Memory B cell (primary cell): ENCODE measurements at regions not wholly inside any gene's neighbourhood (a gene's known extent, or its start where the extent isn't known, plus 50 kb on each side); places are given as distances from the start of the nearest gene placed in this dataset.
"Not testable (repeated sequence)": the region's sequence is repeated elsewhere in the genome, so short reads cannot be mapped to it uniquely, and the experiment has no call there.

ENCODE experiments used
- ATAC-seq: fragments of 150-1000 bp; cut with Tn5 transposase; 2 replicates; pipeline ENCODE4 v1.10.0; 2021; ENCODE audit warnings: low read depth, mild to moderate bottlenecking, moderate library complexity
- DNase-seq, 2 donors: peaks; one replicate each; pipeline ENCODE4 v3.0.0; 2022; ENCODE audit warnings: low spot score in 2 of 2
- H3K27ac Mint-ChIP-seq: one replicate; pipeline ENCODE4 v1.8.0; 2022; ENCODE audit warnings: mild to moderate bottlenecking, moderate library complexity, mixed read lengths
- H3K27me3 Mint-ChIP-seq: one replicate; pipeline ENCODE4 v1.8.0; 2022; ENCODE audit warnings: mixed read lengths
- H3K36me3 Mint-ChIP-seq: one replicate; pipeline ENCODE4 v1.8.0; 2022; ENCODE audit warnings: mild to moderate bottlenecking, mixed read lengths
- H3K4me1 Mint-ChIP-seq: one replicate; pipeline ENCODE4 v1.8.0; 2022; ENCODE audit warnings: mixed read lengths
- H3K4me3 Mint-ChIP-seq: one replicate; pipeline ENCODE4 v1.8.0; 2022; ENCODE audit warnings: mild to moderate bottlenecking, moderate library complexity, mixed read lengths
- H3K9me3 Mint-ChIP-seq: one replicate; pipeline ENCODE4 v1.8.0; 2022; ENCODE audit warnings: mixed read lengths

- peaks cover 17% of the 10 kb centered on the region for H3K4me1 Mint-ChIP-seq
- ATAC-seq (no peak), DNase-seq (no peak)
- H3K27ac Mint-ChIP-seq = no peak overlapping the region
- H3K9me3 Mint-ChIP-seq = no peaks in the 10 kb centered on the region
- H3K36me3 Mint-ChIP-seq = no peaks in the 10 kb centered on the region
- no peak overlapping the region for H3K4me3 Mint-ChIP-seq
- H3K27me3 Mint-ChIP-seq = no peaks in the 10 kb centered on the region
Measured at GRCh38 chr3:181917027-181917426, 205.3 kb downstream of the SOX2 start.

GRCh38 chr3:181919375-181919774 lies 207.7 kb downstream of the SOX2 start:
- Mint-ChIP-seq H3K27me3 (no peaks in the 10 kb centered on the region), H3K4me3 (no peak overlapping the region), H3K4me1 (peaks cover 17% of the 10 kb centered on the region), H3K36me3 (no peaks in the 10 kb centered on the region), H3K27ac (no peak overlapping the region), H3K9me3 (no peaks in the 10 kb centered on the region)
- ATAC-seq (no peak), DNase-seq (no peak)

GRCh38 chr3:181920409-181920808 lies 208.7 kb downstream of the SOX2 start:
- no peak for ATAC-seq
- Mint-ChIP-seq H3K36me3 (no peaks in the 10 kb centered on the region), H3K4me1 (peaks cover 17% of the 10 kb centered on the region), H3K9me3 (no peaks in the 10 kb centered on the region), H3K27me3 (no peaks in the 10 kb centered on the region), H3K4me3 (no peak overlapping the region), H3K27ac (no peak overlapping the region)
- DNase-seq = no peak

GRCh38 chr3:181921220-181921619 lies 209.5 kb downstream of the SOX2 start:
- peak; percentile 86 for ATAC-seq
- H3K27ac Mint-ChIP-seq = peak overlapping the region; percentile 3

GRCh38 chr3:181925841-181926240 lies 214.1 kb downstream of the SOX2 start:
- not testable (repeated sequence) for H3K27ac Mint-ChIP-seq, H3K9me3 Mint-ChIP-seq, DNase-seq, H3K36me3 Mint-ChIP-seq, H3K27me3 Mint-ChIP-seq, ATAC-seq, H3K4me3 Mint-ChIP-seq
- peaks cover 12% of the 10 kb centered on the region for H3K4me1 Mint-ChIP-seq

More at GRCh38 chr3:181921220-181921619, 209.5 kb downstream of the SOX2 start:
- Mint-ChIP-seq H3K27me3 (no peaks in the 10 kb centered on the region), H3K4me1 (peaks cover 17% of the 10 kb centered on the region), H3K36me3 (no peaks in the 10 kb centered on the region), H3K4me3 (peak overlapping the region; percentile 51), H3K9me3 (no peaks in the 10 kb centered on the region)
- DNase-seq = no peak

GRCh38 chr3:181929501-181929900 lies 217.8 kb downstream of the SOX2 start:
- no peak for DNase-seq
- H3K9me3 Mint-ChIP-seq = peaks cover 3% of the 10 kb centered on the region
- no peaks in the 10 kb centered on the region for H3K36me3 Mint-ChIP-seq
- peaks cover 16% of the 10 kb centered on the region for H3K4me1 Mint-ChIP-seq
- peaks cover 1% of the 10 kb centered on the region for H3K27me3 Mint-ChIP-seq
- H3K4me3 Mint-ChIP-seq = no peak overlapping the region
- no peak for ATAC-seq
- H3K27ac Mint-ChIP-seq = no peak overlapping the region

GRCh38 chr3:181930105-181930504 lies 218.4 kb downstream of the SOX2 start:
- H3K36me3 Mint-ChIP-seq = no peaks in the 10 kb centered on the region
- ATAC-seq = no peak
- H3K4me1 Mint-ChIP-seq = peaks cover 16% of the 10 kb centered on the region

GRCh38 chr3:181932039-181932438 lies 220.3 kb downstream of the SOX2 start:
- Mint-ChIP-seq H3K27ac (no peak overlapping the region), H3K36me3 (no peaks in the 10 kb centered on the region), H3K9me3 (peaks cover 5% of the 10 kb centered on the region), H3K4me1 (peaks cover 16% of the 10 kb centered on the region), H3K27me3 (peaks cover 1% of the 10 kb centered on the region), H3K4me3 (peak overlapping the region; percentile 45)
- no peak for ATAC-seq
- DNase-seq = no peak

More at GRCh38 chr3:181930105-181930504, 218.4 kb downstream of the SOX2 start:
- Mint-ChIP-seq H3K27ac (no peak overlapping the region), H3K4me3 (no peak overlapping the region), H3K27me3 (peaks cover 1% of the 10 kb centered on the region), H3K9me3 (peaks cover 5% of the 10 kb centered on the region)
- no peak for DNase-seq

- Mint-ChIP-seq H3K27me3 (peaks cover 1% of the 10 kb centered on the region), H3K4me3 (no peak overlapping the region), H3K4me1 (peaks cover 16% of the 10 kb centered on the region), H3K27ac (no peak overlapping the region), H3K9me3 (peaks cover 5% of the 10 kb centered on the region), H3K36me3 (no peaks in the 10 kb centered on the region)
- DNase-seq = no peak
- no peak for ATAC-seq
Measured at GRCh38 chr3:181933052-181933618, 221.4 kb downstream of the SOX2 start.

GRCh38 chr3:181935915-181936314 lies 224.2 kb downstream of the SOX2 start:
- Mint-ChIP-seq H3K36me3 (no peaks in the 10 kb centered on the region), H3K27ac (no peak overlapping the region), H3K4me3 (no peak overlapping the region), H3K9me3 (peaks cover 5% of the 10 kb centered on the region), H3K27me3 (peaks cover 1% of the 10 kb centered on the region), H3K4me1 (peaks cover 14% of the 10 kb centered on the region)
- DNase-seq (no peak), ATAC-seq (no peak)

GRCh38 chr3:181936774-181937173 lies 225.0 kb downstream of the SOX2 start:
- H3K36me3 Mint-ChIP-seq = no peaks in the 10 kb centered on the region
- no peak overlapping the region for H3K27ac Mint-ChIP-seq
- no peak for DNase-seq
- H3K9me3 Mint-ChIP-seq = peaks cover 5% of the 10 kb centered on the region
- ATAC-seq = no peak
- peaks cover 17% of the 10 kb centered on the region for H3K4me1 Mint-ChIP-seq
- H3K27me3 Mint-ChIP-seq = no peaks in the 10 kb centered on the region
- no peak overlapping the region for H3K4me3 Mint-ChIP-seq

GRCh38 chr3:181938580-181938979 lies 226.9 kb downstream of the SOX2 start:
- not testable (repeated sequence) for H3K27ac Mint-ChIP-seq, H3K4me1 Mint-ChIP-seq, H3K9me3 Mint-ChIP-seq, ATAC-seq, H3K27me3 Mint-ChIP-seq, H3K4me3 Mint-ChIP-seq, H3K36me3 Mint-ChIP-seq, DNase-seq

GRCh38 chr3:181940703-181941102 lies 229.0 kb downstream of the SOX2 start:
- ATAC-seq = no peak
- Mint-ChIP-seq H3K9me3 (no peaks in the 10 kb centered on the region), H3K4me3 (no peak overlapping the region), H3K4me1 (peaks cover 5% of the 10 kb centered on the region), H3K36me3 (no peaks in the 10 kb centered on the region), H3K27ac (no peak overlapping the region), H3K27me3 (no peaks in the 10 kb centered on the region)
- DNase-seq = no peak

- no peaks in the 10 kb centered on the region for H3K36me3 Mint-ChIP-seq
- no peak overlapping the region for H3K4me3 Mint-ChIP-seq
- DNase-seq (no peak), ATAC-seq (no peak)
- no peaks in the 10 kb centered on the region for H3K27me3 Mint-ChIP-seq
- H3K27ac Mint-ChIP-seq = no peak overlapping the region
- no peaks in the 10 kb centered on the region for H3K9me3 Mint-ChIP-seq
- peaks cover 5% of the 10 kb centered on the region for H3K4me1 Mint-ChIP-seq
Measured at GRCh38 chr3:181941250-181941649, 229.5 kb downstream of the SOX2 start.

- Mint-ChIP-seq H3K4me3 (no peak overlapping the region), H3K27ac (no peak overlapping the region), H3K4me1 (peaks cover 5% of the 10 kb centered on the region), H3K27me3 (no peaks in the 10 kb centered on the region), H3K36me3 (no peaks in the 10 kb centered on the region), H3K9me3 (no peaks in the 10 kb centered on the region)
- DNase-seq = no peak
- no peak for ATAC-seq
Measured at GRCh38 chr3:181943285-181943684, 231.6 kb downstream of the SOX2 start.
